GM10266 (cell line): ENCODE measurements at regions not wholly inside any gene's neighbourhood (a gene's known extent, or its start where the extent isn't known, plus 50 kb on each side); places are given as distances from the start of the nearest gene placed in this dataset.

Experiments used
- DNase-seq: peaks from one replicate; pipeline ENCODE4 v3.0.0; 2012; ENCODE audit errors: extremely low spot score
- CTCF ChIP-seq: IDR thresholded peaks from 2 replicates; pipeline ENCODE4 v1.5.1; 2012; ENCODE audit warnings: mild to moderate bottlenecking, low read depth; ENCODE audit not compliant: control insufficient read depth, insufficient read depth; ENCODE audit errors: missing control alignments

- DNase-seq = no peak
- no peak for TF ChIP-seq CTCF
Observed at GRCh38 chr12:91852634-91853033, 293.0 kb downstream of the BTG1 start.

- DNase-seq = no peak
Observed at GRCh38 chr12:91851741-91852477, 293.7 kb downstream of the BTG1 start.

GRCh38 chr12:91846466-91847055 lies 299.1 kb downstream of the BTG1 start:
- TF ChIP-seq CTCF = no peak
- DNase-seq = no peak

More at GRCh38 chr12:91851741-91852477, 293.7 kb downstream of the BTG1 start:
- no peak for TF ChIP-seq CTCF

GRCh38 chr12:91845365-91845764 lies 300.3 kb downstream of the BTG1 start:
- no peak for DNase-seq
- no peak for TF ChIP-seq CTCF

- TF ChIP-seq CTCF = no peak
- no peak for DNase-seq
Observed at GRCh38 chr12:91841822-91842221, 303.8 kb downstream of the BTG1 start.

- no peak for TF ChIP-seq CTCF
- DNase-seq = no peak
Observed at GRCh38 chr12:91836696-91837095, 308.9 kb downstream of the BTG1 start.

- DNase-seq = no peak
- TF ChIP-seq CTCF = no peak
Observed at GRCh38 chr12:91836264-91836663, 309.4 kb downstream of the BTG1 start.
